Mesenchymal stem cell (in vitro differentiated cells and primary cell): ENCODE measurements at regions not wholly inside any gene's neighbourhood (a gene's known extent, or its start where the extent isn't known, plus 50 kb on each side); places are given as distances from the start of the nearest gene placed in this dataset.

ENCODE experiments used
- DNase-seq: peaks from one replicate; pipeline ENCODE4 v3.0.0-alpha.2; 2013
- H2AFZ ChIP-seq: one replicate; pipeline ENCODE4 v1.6.1; 2013; ENCODE audit warnings: low read depth, mild to moderate bottlenecking, control low read depth, inconsistent platforms, low read length, moderate library complexity
- H2AK5ac ChIP-seq: 2 replicates; pipeline ENCODE4 v1.6.1; 2013; ENCODE audit warnings: low read length, moderate library complexity, mild to moderate bottlenecking, inconsistent platforms; ENCODE audit not compliant: severe bottlenecking
- H2BK120ac ChIP-seq: one replicate; pipeline ENCODE4 v1.6.1; 2013; ENCODE audit warnings: low read depth, mild to moderate bottlenecking, inconsistent platforms, low read length, moderate library complexity
- H2BK12ac ChIP-seq, 2 experiments: one replicate each; pipeline ENCODE4 v1.6.1; 2013; ENCODE audit warnings: inconsistent platforms in 2 of 2, low read length in 2 of 2, mild to moderate bottlenecking in 2 of 2, moderate library complexity in 2 of 2, control low read depth in 1 of 2
- H2BK15ac ChIP-seq: one replicate; pipeline ENCODE4 v1.6.1; 2013; ENCODE audit warnings: mild to moderate bottlenecking, low read depth, inconsistent platforms; ENCODE audit not compliant: poor library complexity, severe bottlenecking
- H2BK5ac ChIP-seq: 2 replicates; pipeline ENCODE4 v1.6.1; 2013; ENCODE audit warnings: low read depth, mild to moderate bottlenecking, low read length, control low read depth, inconsistent platforms; ENCODE audit not compliant: poor library complexity, severe bottlenecking
- H3K14ac ChIP-seq, 2 experiments: one replicate each; pipeline ENCODE4 v1.6.1; 2013; ENCODE audit warnings: inconsistent platforms in 2 of 2, low read length in 2 of 2, control low read depth in 1 of 2, mild to moderate bottlenecking in 1 of 2, moderate library complexity in 1 of 2
- H3K18ac ChIP-seq, 2 experiments: one replicate each; pipeline ENCODE4 v1.6.1; 2013; ENCODE audit warnings: inconsistent platforms in 2 of 2, low read length in 2 of 2, control low read depth in 1 of 2, low read depth in 1 of 2, mild to moderate bottlenecking in 1 of 2
- H3K23ac ChIP-seq, 2 experiments: one replicate each; pipeline ENCODE4 v1.6.1; 2013; ENCODE audit warnings: inconsistent platforms in 2 of 2, low read length in 2 of 2, mild to moderate bottlenecking in 2 of 2, moderate library complexity in 2 of 2, control low read depth in 1 of 2
- H3K27ac ChIP-seq: 2 replicates; pipeline ENCODE4 v1.5.1; 2013; ENCODE audit warnings: mild to moderate bottlenecking, moderate library complexity, low read length, control low read depth, inconsistent platforms; ENCODE audit not compliant: poor library complexity, severe bottlenecking
- H3K27me3 ChIP-seq, 2 experiments: 2 replicates each; pipeline versions ENCODE4 v1.6.1 to v1.7.0; 2013; ENCODE audit warnings: low read length in 2 of 2, mild to moderate bottlenecking in 2 of 2, moderate library complexity in 2 of 2, control low read depth in 1 of 2, inconsistent platforms in 1 of 2; ENCODE audit not compliant: control insufficient read depth in 1 of 2, insufficient read depth in 1 of 2
- H3K36me3 ChIP-seq, 2 experiments: 2 replicates each; pipeline versions ENCODE4 v1.6.1 to v1.7.0; 2013; ENCODE audit warnings: low read length in 2 of 2, control low read depth in 1 of 2, inconsistent platforms in 1 of 2, low read depth in 1 of 2, mild to moderate bottlenecking in 1 of 2; ENCODE audit not compliant: insufficient read depth in 2 of 2, control insufficient read depth in 1 of 2
- H3K4ac ChIP-seq, 2 experiments: one replicate each; pipeline ENCODE4 v1.6.1; 2013; ENCODE audit warnings: inconsistent platforms in 2 of 2, low read length in 2 of 2, mild to moderate bottlenecking in 2 of 2, moderate library complexity in 2 of 2, control low read depth in 1 of 2, low read depth in 1 of 2
- H3K4me1 ChIP-seq: 2 replicates; pipeline ENCODE4 v1.6.1; 2013; ENCODE audit warnings: low read depth, low read length, control low read depth; ENCODE audit not compliant: control insufficient read depth, insufficient read depth
- H3K4me2 ChIP-seq: 2 replicates; pipeline ENCODE4 v1.6.1; 2013; ENCODE audit warnings: low read length, mild to moderate bottlenecking, inconsistent platforms; ENCODE audit not compliant: poor library complexity, severe bottlenecking
- H3K4me3 ChIP-seq, 2 experiments: 2 replicates each; pipeline versions ENCODE4 v1.5.1 to v1.7.0; 2013; ENCODE audit warnings: low read length in 2 of 2, mild to moderate bottlenecking in 2 of 2, control low read depth in 1 of 2, low read depth in 1 of 2; ENCODE audit not compliant: insufficient read depth in 1 of 2
- H3K79me1 ChIP-seq: replicated peaks from 2 replicates; pipeline ENCODE4 v1.6.1; 2013; ENCODE audit warnings: mild to moderate bottlenecking, control low read depth, low read length, inconsistent platforms; ENCODE audit not compliant: poor library complexity, severe bottlenecking
- H3K9ac ChIP-seq: 2 replicates; pipeline ENCODE4 v1.7.0; 2013; ENCODE audit warnings: mild to moderate bottlenecking, low read length, moderate library complexity
- H3K9me3 ChIP-seq: 2 replicates; pipeline ENCODE4 v1.7.0; 2013; ENCODE audit warnings: mild to moderate bottlenecking, low read length; ENCODE audit not compliant: control insufficient read depth
- H4K8ac ChIP-seq: one replicate; pipeline ENCODE4 v1.6.1; 2013; ENCODE audit warnings: inconsistent platforms, mild to moderate bottlenecking, low read length, moderate library complexity
- H4K91ac ChIP-seq: one replicate; pipeline ENCODE4 v1.6.1; 2013; ENCODE audit warnings: mild to moderate bottlenecking, low read length, inconsistent platforms
- WGBS: methylation state at CpG from one replicate; pipeline ENCODE4 v1.1.7; 2013; ENCODE audit warnings: mixed read lengths; 5-methylcytosine and 5-hydroxymethylcytosine counted together

DNA sequence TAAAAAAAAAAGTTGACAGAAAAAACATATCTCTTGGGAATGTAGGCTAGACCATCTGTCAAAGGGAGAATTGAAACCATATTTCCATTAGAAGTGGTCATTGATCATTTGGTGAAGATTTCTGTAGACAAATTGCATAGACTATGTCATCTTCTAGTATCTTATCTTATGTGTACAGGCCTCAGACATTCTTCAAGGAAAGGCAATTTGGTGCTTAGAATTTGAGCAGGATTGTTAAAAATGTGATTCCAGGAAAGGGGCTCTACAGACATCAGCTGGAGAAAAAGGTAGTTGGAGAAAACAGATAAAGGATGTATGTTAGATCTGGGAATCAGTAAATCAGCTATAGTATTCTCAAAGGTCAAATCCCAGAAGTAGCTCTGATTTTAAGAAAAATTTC is 627.1 kb downstream of the TMTC2 start:
- H3K4ac ChIP-seq, result no peak overlapping the region
- H3K4me3 ChIP-seq, result no peak overlapping the region
- H4K91ac ChIP-seq, result no peak overlapping the region
- H3K79me1 ChIP-seq, result no peaks in the 10 kb centered on the region
- no peak overlapping the region for H3K4me2 ChIP-seq
- H2AK5ac ChIP-seq, result no peak overlapping the region
- H3K36me3 ChIP-seq, result no peaks in the 10 kb centered on the region
- no peak overlapping the region for H3K23ac ChIP-seq
- H3K27ac ChIP-seq, result no peak overlapping the region
- no peak overlapping the region for H3K18ac ChIP-seq
- H3K27me3 ChIP-seq, result no peaks in the 10 kb centered on the region
- H3K4me1 ChIP-seq, result no peaks in the 10 kb centered on the region
- no peaks in the 10 kb centered on the region for H3K9me3 ChIP-seq
- H2BK120ac ChIP-seq, result no peak overlapping the region
- H2BK12ac ChIP-seq, result no peak overlapping the region
- H4K8ac ChIP-seq, result no peak overlapping the region
- H2BK15ac ChIP-seq, result no peak overlapping the region
- H2AFZ ChIP-seq, result no peak overlapping the region
- H2BK5ac ChIP-seq, result no peak overlapping the region
- no peak overlapping the region for H3K14ac ChIP-seq
- H3K9ac ChIP-seq, result no peak overlapping the region
- no peak for DNase-seq

DNA sequence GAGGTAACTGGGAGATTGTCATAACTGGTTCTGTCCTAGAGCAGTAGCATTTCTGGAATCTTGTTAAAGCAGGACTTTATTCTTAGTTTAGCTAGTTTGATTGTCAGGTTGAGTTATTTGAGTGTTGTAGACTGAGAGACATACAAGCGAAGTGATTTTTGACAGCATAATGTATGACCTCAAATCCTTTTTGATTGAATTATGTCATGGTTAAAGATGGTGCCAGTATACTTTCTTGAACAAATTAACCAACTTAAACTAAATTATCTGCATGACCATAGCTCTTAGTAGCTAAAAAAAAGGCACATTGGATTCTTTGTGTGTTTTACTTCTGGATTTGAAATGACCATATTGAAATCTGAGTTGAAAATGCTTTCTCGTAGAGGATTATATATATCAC is 626.6 kb downstream of the TMTC2 start:
- Histone ChIP-seq H3K4ac (no peak overlapping the region), H3K36me3 (no peaks in the 10 kb centered on the region), H3K4me3 (no peak overlapping the region), H4K8ac (no peak overlapping the region), H2AFZ (no peak overlapping the region), H2BK120ac (no peak overlapping the region), H3K23ac (no peak overlapping the region), H3K9me3 (no peaks in the 10 kb centered on the region), H3K4me1 (no peaks in the 10 kb centered on the region), H3K27ac (no peak overlapping the region), H3K18ac (no peak overlapping the region), H3K9ac (no peak overlapping the region), H2BK15ac (no peak overlapping the region), H3K79me1 (no peaks in the 10 kb centered on the region), H2BK5ac (no peak overlapping the region), H4K91ac (no peak overlapping the region), H3K14ac (no peak overlapping the region), H3K27me3 (no peaks in the 10 kb centered on the region), H2BK12ac (no peak overlapping the region), H2AK5ac (no peak overlapping the region), H3K4me2 (no peak overlapping the region)
- no peak for DNase-seq
- WGBS, result 83% methylated on average over 1 of the region's 2 CpGs

- H3K18ac ChIP-seq, result no peak overlapping the region
- no peaks in the 10 kb centered on the region for H3K36me3 ChIP-seq
- no peak overlapping the region for H2BK5ac ChIP-seq
- no peak overlapping the region for H3K4me2 ChIP-seq
- no peak overlapping the region for H4K91ac ChIP-seq
- DNase-seq, result no peak
- H3K79me1 ChIP-seq, result no peaks in the 10 kb centered on the region
- no peak overlapping the region for H4K8ac ChIP-seq
- no peaks in the 10 kb centered on the region for H3K27me3 ChIP-seq
- H3K4me1 ChIP-seq, result no peaks in the 10 kb centered on the region
- H3K9ac ChIP-seq, result no peak overlapping the region
- H3K27ac ChIP-seq, result no peak overlapping the region
- no peak overlapping the region for H2BK120ac ChIP-seq
- no peak overlapping the region for H3K14ac ChIP-seq
- H3K4me3 ChIP-seq, result no peak overlapping the region
- WGBS, result no CpG with 5 or more reads among the region's 1 CpG
- H3K23ac ChIP-seq, result no peak overlapping the region
- no peak overlapping the region for H3K4ac ChIP-seq
- no peak overlapping the region for H2AFZ ChIP-seq
- no peak overlapping the region for H2AK5ac ChIP-seq
- peaks cover 5% of the 10 kb centered on the region for H3K9me3 ChIP-seq
- H2BK15ac ChIP-seq, result no peak overlapping the region
- H2BK12ac ChIP-seq, result no peak overlapping the region
Observed at GRCh38 chr12:83276904-83277303, 590.2 kb downstream of the TMTC2 start.

DNA sequence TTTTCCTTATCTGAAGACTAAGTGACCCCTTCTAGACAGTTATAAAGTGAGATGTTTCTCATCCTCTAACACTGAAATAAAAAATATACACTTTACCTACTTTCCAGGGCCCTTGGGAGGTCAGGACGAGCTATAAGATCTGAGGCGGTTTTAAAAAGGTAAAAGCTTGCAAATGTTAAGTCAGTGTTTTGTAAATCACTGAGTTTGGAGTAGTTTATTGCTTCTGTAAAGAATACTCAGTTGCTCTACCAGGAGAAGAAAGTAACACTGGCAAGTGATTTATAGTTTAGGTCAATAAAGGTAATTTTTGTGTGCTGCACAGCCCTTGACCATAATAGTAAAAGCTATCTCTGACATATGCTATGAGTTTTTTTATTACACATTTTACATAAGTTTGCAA is 584.5 kb downstream of the TMTC2 start:
- no peak overlapping the region for H2BK15ac ChIP-seq
- no peak for DNase-seq
- H2AK5ac ChIP-seq, result no peak overlapping the region
- H2BK5ac ChIP-seq, result no peak overlapping the region
- no peak overlapping the region for H2BK12ac ChIP-seq
- no peak overlapping the region for H3K9ac ChIP-seq
- H3K14ac ChIP-seq, result no peak overlapping the region
- no peak overlapping the region for H3K18ac ChIP-seq
- 53% methylated on average over 2 of the region's 2 CpGs for WGBS
- no peak overlapping the region for H3K4me2 ChIP-seq
- H4K91ac ChIP-seq, result no peak overlapping the region
- no peak overlapping the region for H2AFZ ChIP-seq
- H2BK120ac ChIP-seq, result no peak overlapping the region
- H3K4me1 ChIP-seq, result no peaks in the 10 kb centered on the region
- no peak overlapping the region for H3K23ac ChIP-seq
- no peaks in the 10 kb centered on the region for H3K79me1 ChIP-seq
- no peak overlapping the region for H3K4me3 ChIP-seq
- H3K27me3 ChIP-seq, result no peaks in the 10 kb centered on the region
- no peak overlapping the region for H3K4ac ChIP-seq
- no peaks in the 10 kb centered on the region for H3K36me3 ChIP-seq
- no peak overlapping the region for H3K27ac ChIP-seq
- H3K9me3 ChIP-seq, result no peaks in the 10 kb centered on the region
- H4K8ac ChIP-seq, result no peak overlapping the region
